Psoas muscle (tissue), 7 donors: ENCODE measurements at regions not wholly inside any gene's neighbourhood (a gene's known extent, or its start where the extent isn't known, plus 50 kb on each side); places are given as distances from the start of the nearest gene placed in this dataset.
"Not testable (repeated sequence)": the region's sequence is repeated elsewhere in the genome, so short reads cannot be mapped to it uniquely, and the experiment has no call there.

Source experiments
- ATAC-seq, 4 donors: fragments of 200-7000 bp; cut with Tn5 transposase; one replicate each; pipeline ENCODE4 v1.9.1; 2020; ENCODE audit warnings: moderate library complexity in 3 of 4, mild to moderate bottlenecking in 2 of 4
- DNase-seq, 2 donors: peaks; one replicate each; pipeline ENCODE4 v3.0.0-alpha.2; 2020
- H3K27ac ChIP-seq: fragments of 200-600 bp; one replicate; pipeline ENCODE4 v1.8.0; 2022
- H3K27me3 ChIP-seq, 3 donors: fragments of 200-600 bp in 1 of 3; one replicate each; pipeline versions ENCODE4 v1.6.1 to v1.8.0; 2013 to 2022; ENCODE audit warnings: low read length in 2 of 3, mild to moderate bottlenecking in 2 of 3, moderate library complexity in 1 of 3; ENCODE audit not compliant: insufficient read depth in 3 of 3
- H3K36me3 ChIP-seq, 2 donors: fragments of 200-600 bp in 1 of 2; one replicate each; pipeline versions ENCODE4 v1.6.1 to v1.8.0; 2013 to 2022; ENCODE audit warnings: low read depth in 1 of 2, mild to moderate bottlenecking in 1 of 2, moderate library complexity in 1 of 2; ENCODE audit not compliant: insufficient read depth in 1 of 2
- H3K4me1 ChIP-seq: fragments of 200-600 bp; one replicate; pipeline ENCODE4 v1.8.0; 2022
- H3K4me3 ChIP-seq: fragments of 200-600 bp; one replicate; pipeline ENCODE4 v1.8.0; 2022; ENCODE audit warnings: mild to moderate bottlenecking
- H3K9me3 ChIP-seq: fragments of 200-600 bp; one replicate; pipeline ENCODE4 v1.8.0; 2022
- WGBS, 3 donors: extraction: QIAGEN DNeasy Blood & Tissue Kit; methylation state at CpG; one replicate each; pipeline versions ENCODE4 v1.1.6 to v1.1.7; 2013; 5-methylcytosine and 5-hydroxymethylcytosine counted together
- intact Hi-C, 2 donors: fragments of 100-400 bp; cut with DNase I; formaldehyde crosslinking; loops; one replicate each; pipeline versions ENCODE4 v1.11.0 to v1.14.2; 2022
- donor health status: healthy with polysubstance abuse.
- donor health status: DM: no; HTN: no; CAD: no; lungs with moderate emphysema.
- donor health status: Bipolar disorder and iron deficiency.
- donor health status: healthy.
- donor health status: DM: yes; HTN: yes; CAD: no.
- donor health status: DM: no; HTN: no; CAD: no.
- donor health status: DM: yes; HTN: yes; CAD: no.

- DNase-seq, H3K9me3 ChIP-seq, ATAC-seq, intact Hi-C loops, H3K4me3 ChIP-seq, H3K36me3 ChIP-seq, H3K27ac ChIP-seq, H3K4me1 ChIP-seq, H3K27me3 ChIP-seq: not testable (repeated sequence)
- WGBS, 3 donors: 23 to 25% (median 24%) methylated on average over 2 of the region's 2 CpGs
Measured at GRCh38 chr16:33064454-33065073, 129.5 kb upstream of the TP53TG3C start.
